ENCODE measurements at regions not wholly inside any gene's neighbourhood (a gene's known extent, or its start where the extent isn't known, plus 50 kb on each side); places are given as distances from the start of the nearest gene placed in this dataset.
A peak's percentile ranks its signal among the peaks of the same experiment; 100 is the strongest.

DNA sequence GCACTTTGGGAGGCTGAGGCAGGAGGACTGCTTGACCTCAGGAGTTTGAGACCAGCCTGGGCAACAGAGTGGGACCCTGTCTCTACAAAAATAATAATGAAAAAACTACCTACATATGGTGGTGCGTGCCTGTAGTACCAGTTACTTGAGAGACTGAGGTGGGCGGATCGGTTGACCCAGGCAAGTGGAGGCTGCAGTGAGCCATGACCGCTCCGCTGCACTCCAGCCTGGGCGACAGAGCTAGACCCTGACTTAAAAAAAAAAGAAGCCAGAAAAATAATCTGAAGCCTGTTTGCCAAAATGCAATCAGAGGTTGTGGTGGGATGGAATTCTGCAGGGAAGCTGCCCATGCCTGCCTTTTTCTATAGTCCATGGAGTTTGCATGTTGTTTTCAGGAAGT is 50.4 kb upstream of the GGTA1 start:
- DNase-seq = no peak
- Histone ChIP-seq H3K27me3 (no peaks in the 10 kb centered on the region), H3K36me3 (no peaks in the 10 kb centered on the region), H3K4me1 (peaks cover 0 to 21% (median 3%) of the 10 kb centered on the region in 4 donors), H3K27ac (no peak overlapping the region), H3K9me3 (no peaks in the 10 kb centered on the region), H3K4me3 (no peak overlapping the region)
- TF ChIP-seq POLR2A (IDR thresholded peaks at IDR 0.05) = no peak
- TF ChIP-seq, protein P1, sequence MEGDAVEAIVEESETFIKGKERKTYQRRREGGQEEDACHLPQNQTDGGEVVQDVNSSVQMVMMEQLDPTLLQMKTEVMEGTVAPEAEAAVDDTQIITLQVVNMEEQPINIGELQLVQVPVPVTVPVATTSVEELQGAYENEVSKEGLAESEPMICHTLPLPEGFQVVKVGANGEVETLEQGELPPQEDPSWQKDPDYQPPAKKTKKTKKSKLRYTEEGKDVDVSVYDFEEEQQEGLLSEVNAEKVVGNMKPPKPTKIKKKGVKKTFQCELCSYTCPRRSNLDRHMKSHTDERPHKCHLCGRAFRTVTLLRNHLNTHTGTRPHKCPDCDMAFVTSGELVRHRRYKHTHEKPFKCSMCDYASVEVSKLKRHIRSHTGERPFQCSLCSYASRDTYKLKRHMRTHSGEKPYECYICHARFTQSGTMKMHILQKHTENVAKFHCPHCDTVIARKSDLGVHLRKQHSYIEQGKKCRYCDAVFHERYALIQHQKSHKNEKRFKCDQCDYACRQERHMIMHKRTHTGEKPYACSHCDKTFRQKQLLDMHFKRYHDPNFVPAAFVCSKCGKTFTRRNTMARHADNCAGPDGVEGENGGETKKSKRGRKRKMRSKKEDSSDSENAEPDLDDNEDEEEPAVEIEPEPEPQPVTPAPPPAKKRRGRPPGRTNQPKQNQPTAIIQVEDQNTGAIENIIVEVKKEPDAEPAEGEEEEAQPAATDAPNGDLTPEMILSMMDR (IDR thresholded peaks at IDR 0.05) = no peak

DNA sequence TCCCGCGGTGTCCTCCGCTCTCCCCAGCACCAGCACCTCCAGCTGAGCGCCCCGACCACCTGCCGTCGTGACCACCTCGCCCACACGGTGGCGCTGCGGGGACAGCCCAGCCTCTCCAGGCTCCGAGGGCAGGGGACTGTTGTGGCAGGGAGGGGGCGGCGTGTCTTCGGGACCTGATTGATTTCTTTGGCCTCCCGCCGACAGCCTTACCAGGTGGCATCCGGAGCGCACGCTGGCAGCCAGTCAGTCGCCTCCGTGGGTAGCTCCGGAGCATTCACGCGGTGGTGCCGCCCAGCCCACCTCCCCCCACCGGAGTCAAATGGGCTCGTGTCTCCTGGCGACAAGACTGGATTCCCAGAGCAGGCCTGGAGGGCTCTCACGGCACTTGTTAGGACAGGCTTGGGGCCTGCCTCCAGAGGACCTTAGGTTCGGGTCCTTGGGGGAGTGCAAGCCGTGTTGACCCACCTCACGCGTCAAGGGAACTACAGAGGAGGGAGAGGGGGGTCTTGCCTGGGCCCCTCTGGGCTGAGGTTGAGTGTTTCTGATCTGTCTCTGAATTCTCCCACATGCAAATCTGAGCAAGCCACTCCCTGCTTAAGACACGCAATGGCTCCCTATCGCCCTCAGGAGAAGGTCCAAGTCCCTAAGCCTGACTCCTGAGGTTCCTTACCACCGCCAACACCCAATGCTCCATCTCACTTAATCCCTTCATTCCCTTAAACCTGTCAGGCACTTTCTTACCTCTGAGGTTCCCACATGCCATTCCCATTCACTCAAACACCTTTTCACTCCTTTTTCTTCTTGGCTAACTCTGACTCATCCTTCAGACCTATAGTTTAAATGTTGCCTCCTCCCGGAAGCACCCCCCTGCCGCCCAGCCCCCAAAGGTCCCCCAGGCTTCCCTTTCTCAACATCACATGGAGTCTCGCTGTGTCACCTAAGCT is 51.2 kb upstream of the GGTA1 start:
- peak overlapping the region in 3 of 4 donors; percentile 9 to 40 (median 29) for H3K4me3 ChIP-seq
- no peak for TF ChIP-seq POLR2A (IDR thresholded peaks at IDR 0.05)
- TF ChIP-seq, protein P1 (IDR thresholded peaks at IDR 0.05) = peak; percentile 56 to 88 (median 78)
- no peak overlapping the region for H3K27ac ChIP-seq
- H3K27me3 ChIP-seq = no peaks in the 10 kb centered on the region
- no peaks in the 10 kb centered on the region for H3K9me3 ChIP-seq
- peak; percentile 59 to 84 (median 84) for DNase-seq
- no peaks in the 10 kb centered on the region for H3K36me3 ChIP-seq
- H3K4me1 ChIP-seq = peaks cover 0 to 16% (median 3%) of the 10 kb centered on the region in 4 donors

DNA sequence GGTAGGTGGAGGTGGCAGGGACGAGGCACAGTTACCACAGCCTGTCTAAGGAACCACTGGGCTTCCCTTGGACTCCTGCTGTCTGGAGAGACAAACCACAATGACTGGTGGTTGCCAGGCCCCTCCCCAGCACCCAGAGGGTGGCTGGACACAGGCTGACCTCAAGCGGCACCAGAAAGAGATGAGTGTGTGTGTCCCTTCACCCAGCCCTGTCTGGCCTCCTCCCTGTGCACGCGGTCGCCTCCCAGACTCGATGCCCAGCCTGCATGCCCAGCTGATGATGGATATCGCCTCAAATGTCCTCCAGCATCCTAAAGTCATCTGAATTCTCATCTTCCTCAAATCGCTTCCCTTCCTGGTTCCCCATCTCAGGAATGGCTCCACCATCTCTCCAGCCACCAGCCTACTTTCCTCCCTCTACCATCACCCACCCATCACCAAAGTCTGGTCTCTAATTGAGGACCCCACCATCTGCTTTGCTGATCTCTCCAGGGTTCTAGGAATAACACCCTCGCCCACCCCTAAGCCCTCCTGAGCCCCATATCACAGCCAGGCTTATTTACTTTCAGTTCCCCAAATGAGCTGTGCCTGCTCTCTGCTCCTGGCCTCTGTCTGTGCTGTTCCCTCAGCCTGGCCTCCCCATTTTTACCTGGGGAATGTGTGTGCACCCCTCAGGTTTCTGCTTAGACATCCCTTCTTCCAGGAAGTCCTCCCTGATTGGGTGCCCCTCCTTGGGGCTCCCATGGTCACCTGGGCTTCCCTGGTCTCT is 52.5 kb upstream of the GGTA1 start:
- H3K27ac ChIP-seq = no peak overlapping the region
- no peak for DNase-seq
- no peaks in the 10 kb centered on the region for H3K9me3 ChIP-seq
- TF ChIP-seq, protein P1 (IDR thresholded peaks at IDR 0.05) = no peak
- no peak for TF ChIP-seq POLR2A (IDR thresholded peaks at IDR 0.05)
- no peak overlapping the region for H3K4me3 ChIP-seq
- H3K27me3 ChIP-seq = no peaks in the 10 kb centered on the region
- H3K4me1 ChIP-seq = peaks cover 0 to 9% (median 3%) of the 10 kb centered on the region in 4 donors
- no peaks in the 10 kb centered on the region for H3K36me3 ChIP-seq

DNA sequence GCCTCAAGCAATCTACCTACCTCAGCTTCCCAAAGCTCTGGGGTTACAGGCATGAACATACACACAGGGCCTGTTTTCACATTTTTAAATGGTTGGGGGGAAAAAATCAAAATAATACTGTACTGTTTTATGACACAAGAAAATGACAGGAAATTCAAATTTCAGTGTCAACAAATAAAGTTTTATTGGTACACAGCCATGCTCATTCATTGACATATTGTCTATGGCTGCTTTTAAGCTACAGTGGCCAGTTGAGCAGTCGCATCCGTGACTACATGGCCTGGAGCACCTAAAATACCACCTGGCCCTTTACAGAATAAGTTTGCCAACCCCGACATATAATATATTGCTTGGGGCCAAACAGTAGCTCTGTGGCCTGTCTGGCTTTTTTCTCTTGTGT is 56.4 kb upstream of the GGTA1 start:
- H3K27ac ChIP-seq = peak overlapping the region in 1 of 4 donors; percentile 76
- H3K4me3 ChIP-seq = no peak overlapping the region
- no peaks in the 10 kb centered on the region for H3K36me3 ChIP-seq
- DNase-seq = no peak
- no peaks in the 10 kb centered on the region for H3K27me3 ChIP-seq
- no peaks in the 10 kb centered on the region for H3K9me3 ChIP-seq
- peaks cover 0 to 13% (median 0%) of the 10 kb centered on the region in 4 donors for H3K4me1 ChIP-seq
- TF ChIP-seq POLR2A (IDR thresholded peaks at IDR 0.05) = no peak
- TF ChIP-seq, protein P1 (IDR thresholded peaks at IDR 0.05) = no peak

DNA sequence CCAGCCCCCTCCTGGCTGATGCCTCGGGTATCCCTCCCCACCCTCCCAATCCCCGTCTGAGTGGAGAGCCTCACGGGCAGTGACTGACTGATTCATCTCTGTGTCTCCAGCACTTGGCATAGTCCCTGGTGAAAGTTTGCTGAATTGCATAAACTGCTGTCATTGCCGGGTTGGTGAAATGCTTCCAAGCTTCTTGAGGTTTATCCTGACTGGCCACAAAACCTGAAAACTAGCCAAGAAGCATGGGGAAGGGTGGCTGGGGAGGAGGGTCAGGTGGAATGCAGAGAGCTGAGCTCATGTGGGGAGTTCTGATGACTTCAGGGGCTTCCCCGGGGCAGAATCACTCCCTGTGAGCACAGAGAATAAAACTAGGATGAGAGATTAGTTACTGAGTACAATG is 56.9 kb upstream of the GGTA1 start:
- TF ChIP-seq, protein P1 (IDR thresholded peaks at IDR 0.05) = no peak
- no peak for TF ChIP-seq POLR2A (IDR thresholded peaks at IDR 0.05)
- H3K4me1 ChIP-seq = peaks cover 0 to 13% (median 0%) of the 10 kb centered on the region in 4 donors
- DNase-seq = no peak
- no peaks in the 10 kb centered on the region for H3K27me3 ChIP-seq
- no peaks in the 10 kb centered on the region for H3K9me3 ChIP-seq
- no peak overlapping the region for H3K4me3 ChIP-seq
- peak overlapping the region in 2 of 4 donors; percentile 9 to 76 for H3K27ac ChIP-seq
- H3K36me3 ChIP-seq = no peaks in the 10 kb centered on the region
